SK-N-MC (cell line): ENCODE measurements at regions not wholly inside any gene's neighbourhood (a gene's known extent, or its start where the extent isn't known, plus 50 kb on each side); places are given as distances from the start of the nearest gene placed in this dataset.

Source experiments
- DNase-seq: peaks from one replicate; pipeline ENCODE4 v3.0.0-alpha.2; 2011; ENCODE audit warnings: low read depth, low spot score
- H3K27ac ChIP-seq: fragments of 200-600 bp; sonication (generic); 2 replicates; pipeline ENCODE4 v1.5.1; 2016; ENCODE audit warnings: mixed run types
- H3K36me3 ChIP-seq: fragments of 200-600 bp; sonication (generic); 2 replicates; pipeline ENCODE4 v1.6.1; 2017; ENCODE audit warnings: antibody characterized with exemption, low read length, mixed read lengths; ENCODE audit not compliant: insufficient read depth
- H3K4me3 ChIP-seq: fragments of 200-600 bp; sonication (generic); 2 replicates; pipeline ENCODE4 v1.5.1; 2016
- H3K9ac ChIP-seq: fragments of 200-600 bp; sonication (generic); 2 replicates; pipeline ENCODE4 v1.8.0; 2017; ENCODE audit warnings: mixed run types, mixed read lengths; ENCODE audit not compliant: insufficient read length
- H3K9me3 ChIP-seq: fragments of 200-600 bp; sonication (generic); 2 replicates; pipeline ENCODE4 v1.6.1; 2017; ENCODE audit warnings: low read depth, mild to moderate bottlenecking, antibody characterized with exemption, low read length, moderate library complexity, mixed read lengths
- EZH2 ChIP-seq: fragments of 200-600 bp; sonication (generic); IDR thresholded peaks from one replicate; pipeline ENCODE4 v1.6.1; 2017; ENCODE audit warnings: antibody characterized with exemption
- FOXP2 ChIP-seq: optimal IDR thresholded peaks from 2 replicates; pipeline ENCODE3; 2011; ENCODE audit warnings: mild to moderate bottlenecking, moderate library complexity; ENCODE audit not compliant: insufficient read depth; ENCODE audit errors: extremely low read length, control extremely low read depth
- POLR2AphosphoS5 ChIP-seq: IDR thresholded peaks from 2 replicates; pipeline ENCODE4 v1.6.1; 2012; ENCODE audit warnings: mild to moderate bottlenecking, low read depth, low read length, borderline replicate concordance

DNA sequence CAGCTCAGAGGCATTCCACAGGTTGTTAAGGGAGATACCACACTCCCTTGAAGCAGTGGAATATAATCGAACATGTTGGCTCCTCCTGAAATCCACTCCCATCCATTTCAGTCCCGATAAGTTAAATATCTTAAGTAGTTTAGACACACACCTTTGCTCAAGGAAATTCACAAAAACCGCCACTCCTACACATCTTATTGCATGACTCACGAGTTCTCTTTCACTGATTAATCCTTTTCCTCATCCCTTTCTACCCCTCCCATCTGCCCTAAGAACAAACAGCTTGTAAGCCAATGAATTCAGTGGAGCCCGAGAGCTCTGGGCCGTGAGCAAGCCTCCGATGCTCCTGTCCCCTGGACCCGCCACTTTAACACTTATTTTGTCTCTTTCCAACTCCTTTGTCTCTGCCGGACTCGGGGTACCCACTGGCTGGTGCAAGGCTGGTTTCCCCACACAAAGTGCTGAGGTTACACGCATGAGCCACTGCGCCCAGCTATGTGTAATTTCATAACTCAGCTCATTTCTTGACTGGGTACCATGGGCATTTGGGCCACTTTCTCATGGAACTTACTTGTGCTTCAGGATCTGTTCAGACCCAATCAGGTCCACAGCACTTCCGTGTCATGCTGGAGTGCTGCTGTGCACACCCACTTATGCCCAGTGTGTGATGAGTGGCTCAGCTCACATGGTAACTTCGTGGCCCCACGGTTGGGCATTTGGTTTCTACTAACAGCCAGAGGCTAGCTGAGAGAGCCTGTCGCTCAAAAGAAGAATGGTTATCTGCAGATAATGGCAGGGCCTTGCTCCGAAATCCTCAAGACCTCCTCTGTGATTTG lies 171.8 kb upstream of the ALG10B start:
- H3K4me3 ChIP-seq: no peak overlapping the region
- no peaks in the 10 kb centered on the region for H3K9me3 ChIP-seq
- TF ChIP-seq EZH2 (no peak), POLR2AphosphoS5 (no peak), FOXP2 (no peak)
- no peak overlapping the region for H3K27ac ChIP-seq
- no peak overlapping the region for H3K9ac ChIP-seq
- no peaks in the 10 kb centered on the region for H3K36me3 ChIP-seq
- no peak for DNase-seq

- H3K4me3 ChIP-seq: no peak overlapping the region
- TF ChIP-seq EZH2 (no peak), FOXP2 (no peak)
- H3K9me3 ChIP-seq: no peaks in the 10 kb centered on the region
- H3K27ac ChIP-seq: no peak overlapping the region
- H3K9ac ChIP-seq: no peak overlapping the region
- H3K36me3 ChIP-seq: no peaks in the 10 kb centered on the region
- no peak for DNase-seq
Measured at GRCh38 chr12:38149395-38150073, 167.0 kb upstream of the ALG10B start.

DNA sequence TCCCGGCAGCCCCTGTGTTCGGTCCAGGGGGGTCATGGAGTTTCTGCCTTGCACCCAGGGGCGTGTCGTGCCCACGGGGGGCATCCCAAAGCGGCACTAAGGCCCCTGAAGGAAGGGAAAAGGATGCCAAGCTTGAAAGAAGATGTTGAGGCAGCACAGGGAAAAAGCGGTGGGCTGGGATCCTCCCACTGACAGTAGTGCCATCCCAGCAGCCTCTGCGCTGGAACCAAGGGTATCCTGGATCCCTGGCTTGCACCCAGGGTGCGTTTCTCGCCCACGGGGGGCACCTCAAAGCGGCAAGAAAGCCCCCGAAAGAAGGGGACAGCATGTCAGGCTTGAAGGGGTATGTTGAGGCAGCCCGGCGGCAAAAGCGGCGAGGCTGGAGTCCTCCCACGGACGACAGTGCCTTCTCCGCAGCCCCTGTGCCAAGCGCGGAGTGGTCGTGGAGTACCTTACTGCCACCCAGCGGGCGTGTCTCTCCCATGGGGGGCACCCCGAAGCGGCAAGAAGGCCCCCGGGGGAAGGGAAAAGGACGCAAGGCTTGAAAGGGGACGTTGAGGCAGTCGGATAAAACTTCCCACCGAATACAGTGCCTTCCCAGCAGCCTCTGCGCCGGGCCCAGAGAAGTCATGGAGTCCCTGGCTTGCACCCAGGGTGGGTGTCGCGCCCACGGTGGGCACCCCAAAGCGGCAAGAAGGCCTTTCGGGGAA lies 164.4 kb upstream of the ALG10B start:
- no peaks in the 10 kb centered on the region for H3K9me3 ChIP-seq

DNA sequence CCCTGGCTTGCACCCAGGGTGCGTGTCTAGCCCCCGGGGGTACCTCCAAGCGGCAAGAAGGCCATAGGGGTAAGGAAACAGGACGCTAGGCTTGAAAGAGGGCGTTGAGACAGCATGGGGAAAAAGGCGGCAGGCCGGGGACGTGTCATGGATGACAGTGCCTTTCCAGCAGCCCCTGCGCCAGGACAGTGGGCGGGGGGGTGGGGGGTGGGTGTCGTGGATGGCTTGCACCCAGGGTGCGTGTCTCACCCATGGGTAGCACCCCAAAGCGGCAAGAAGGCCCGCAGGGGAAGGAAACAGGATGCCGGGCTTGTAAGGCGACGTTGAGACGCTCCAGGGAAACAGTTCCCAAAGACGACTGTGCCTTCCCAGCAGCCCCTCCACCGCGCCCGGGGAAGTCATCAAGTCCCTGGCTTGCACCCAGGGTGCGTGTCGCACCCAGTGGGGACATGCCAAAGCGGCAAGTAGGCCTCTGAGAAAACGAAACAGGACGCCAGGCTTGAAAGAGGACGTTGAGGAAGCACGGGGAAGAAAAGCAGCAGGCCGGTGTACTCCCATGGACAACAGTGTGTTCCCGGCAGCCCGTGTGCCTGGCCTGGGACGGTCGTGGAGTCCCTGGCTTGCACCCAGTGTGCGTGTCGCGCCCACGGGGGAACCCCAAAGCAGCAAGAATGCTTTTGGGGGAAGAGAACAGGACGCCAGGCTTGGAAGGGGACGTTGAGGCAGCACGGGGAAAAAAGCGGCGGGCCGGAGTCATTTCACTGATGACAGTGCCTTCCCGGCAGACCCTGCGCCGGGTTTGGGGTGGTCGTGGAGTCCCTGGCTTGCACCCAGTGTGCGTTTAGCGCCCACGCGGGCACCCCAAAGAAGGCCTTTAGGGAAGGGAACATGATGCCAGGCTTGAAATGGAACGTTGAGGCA lies 163.5 kb upstream of the ALG10B start:
- Histone ChIP-seq H3K9me3 (no peaks in the 10 kb centered on the region), H3K4me3 (no peak overlapping the region), H3K27ac (no peak overlapping the region), H3K9ac (no peak overlapping the region), H3K36me3 (no peaks in the 10 kb centered on the region)
- TF ChIP-seq FOXP2: no peak
- no peak for TF ChIP-seq POLR2AphosphoS5
- TF ChIP-seq EZH2: no peak
- no peak for DNase-seq

More for the DNA sequence above, 164.4 kb upstream of the ALG10B start:
- H3K36me3 ChIP-seq: no peaks in the 10 kb centered on the region
- no peak overlapping the region for H3K27ac ChIP-seq
- no peak overlapping the region for H3K4me3 ChIP-seq
- TF ChIP-seq FOXP2 (no peak), POLR2AphosphoS5 (no peak), EZH2 (no peak)
- H3K9ac ChIP-seq: no peak overlapping the region
- no peak for DNase-seq

DNA sequence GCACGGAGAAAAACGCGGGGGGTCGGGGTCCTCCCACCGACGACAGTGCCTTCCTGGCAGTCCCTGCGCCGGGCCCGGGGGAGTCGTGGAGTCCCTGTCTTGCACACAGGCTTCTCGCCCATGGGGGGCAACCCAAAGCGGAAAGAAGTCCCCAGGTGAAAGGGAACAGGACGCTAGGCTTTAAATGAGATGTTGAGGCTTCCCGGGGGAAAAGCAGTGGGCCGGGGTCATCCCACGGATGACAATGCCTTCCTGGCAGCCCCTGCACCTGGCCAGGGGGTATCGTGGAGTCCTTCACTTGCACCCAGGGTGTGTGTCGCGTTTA lies 162.9 kb upstream of the ALG10B start:
- TF ChIP-seq FOXP2 (no peak), POLR2AphosphoS5 (no peak), EZH2 (no peak)
- no peak overlapping the region for H3K4me3 ChIP-seq
- H3K9ac ChIP-seq: no peak overlapping the region
- no peaks in the 10 kb centered on the region for H3K9me3 ChIP-seq
- DNase-seq: no peak
- H3K36me3 ChIP-seq: no peaks in the 10 kb centered on the region
- no peak overlapping the region for H3K27ac ChIP-seq

GRCh38 chr12:38154096-38155019 lies 162.2 kb upstream of the ALG10B start:
- H3K27ac ChIP-seq: no peak overlapping the region
- no peaks in the 10 kb centered on the region for H3K36me3 ChIP-seq
- no peak overlapping the region for H3K4me3 ChIP-seq
- no peaks in the 10 kb centered on the region for H3K9me3 ChIP-seq
- TF ChIP-seq EZH2: no peak
- no peak for TF ChIP-seq POLR2AphosphoS5
- no peak for TF ChIP-seq FOXP2
- H3K9ac ChIP-seq: no peak overlapping the region
- DNase-seq: no peak

- Histone ChIP-seq H3K9ac (no peak overlapping the region), H3K27ac (no peak overlapping the region), H3K4me3 (no peak overlapping the region), H3K9me3 (no peaks in the 10 kb centered on the region), H3K36me3 (no peaks in the 10 kb centered on the region)
- TF ChIP-seq FOXP2 (no peak), EZH2 (no peak), POLR2AphosphoS5 (no peak)
- no peak for DNase-seq
Measured at GRCh38 chr12:38155020-38155395, 161.6 kb upstream of the ALG10B start.
